Keratinocyte (primary cell): ENCODE measurements at regions not wholly inside any gene's neighbourhood (a gene's known extent, or its start where the extent isn't known, plus 50 kb on each side); places are given as distances from the start of the nearest gene placed in this dataset.

ENCODE experiments used
- EZH2 ChIP-seq: IDR thresholded peaks from one replicate; pipeline ENCODE4 v1.6.1; 2012; ENCODE audit warnings: inconsistent platforms, mild to moderate bottlenecking, low read length, moderate library complexity
- TF ChIP-seq, protein P1 (sequence below), 3 experiments: IDR thresholded peaks in 1 of 3; conservative IDR thresholded peaks in 1 of 3; optimal IDR thresholded peaks in 1 of 3; 2 replicates in 2 of 3; 3 replicates in 1 of 3; pipeline versions ENCODE3 to v1.5.1; 2011; ENCODE audit warnings: low read length in 3 of 3, mild to moderate bottlenecking in 3 of 3, moderate library complexity in 2 of 3, control low read depth in 1 of 3, inconsistent platforms in 1 of 3; ENCODE audit not compliant: insufficient read depth in 2 of 3; ENCODE audit errors: extremely low read depth in 1 of 3

DNA sequence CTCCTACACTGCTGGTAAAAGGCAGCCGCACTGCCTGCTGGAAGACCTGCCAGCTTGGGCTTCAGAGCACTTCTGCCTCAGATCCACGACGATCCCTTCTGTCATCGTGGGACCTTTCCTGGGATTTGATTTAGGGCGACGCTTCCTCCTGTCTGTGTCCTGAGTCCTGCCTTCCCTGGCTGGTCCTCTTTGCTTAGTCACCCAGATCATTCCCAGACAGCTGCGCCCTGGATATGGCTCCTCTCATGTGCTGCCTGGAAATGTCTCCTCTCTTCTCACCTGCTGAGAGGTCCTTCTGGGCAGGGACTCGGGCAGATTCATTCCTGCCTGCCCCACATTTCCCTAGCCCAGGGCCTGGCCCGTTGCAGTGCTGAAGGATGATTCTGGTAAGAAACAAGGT lies 72.4 kb upstream of the POU3F1 start:
- TF ChIP-seq, protein P1, sequence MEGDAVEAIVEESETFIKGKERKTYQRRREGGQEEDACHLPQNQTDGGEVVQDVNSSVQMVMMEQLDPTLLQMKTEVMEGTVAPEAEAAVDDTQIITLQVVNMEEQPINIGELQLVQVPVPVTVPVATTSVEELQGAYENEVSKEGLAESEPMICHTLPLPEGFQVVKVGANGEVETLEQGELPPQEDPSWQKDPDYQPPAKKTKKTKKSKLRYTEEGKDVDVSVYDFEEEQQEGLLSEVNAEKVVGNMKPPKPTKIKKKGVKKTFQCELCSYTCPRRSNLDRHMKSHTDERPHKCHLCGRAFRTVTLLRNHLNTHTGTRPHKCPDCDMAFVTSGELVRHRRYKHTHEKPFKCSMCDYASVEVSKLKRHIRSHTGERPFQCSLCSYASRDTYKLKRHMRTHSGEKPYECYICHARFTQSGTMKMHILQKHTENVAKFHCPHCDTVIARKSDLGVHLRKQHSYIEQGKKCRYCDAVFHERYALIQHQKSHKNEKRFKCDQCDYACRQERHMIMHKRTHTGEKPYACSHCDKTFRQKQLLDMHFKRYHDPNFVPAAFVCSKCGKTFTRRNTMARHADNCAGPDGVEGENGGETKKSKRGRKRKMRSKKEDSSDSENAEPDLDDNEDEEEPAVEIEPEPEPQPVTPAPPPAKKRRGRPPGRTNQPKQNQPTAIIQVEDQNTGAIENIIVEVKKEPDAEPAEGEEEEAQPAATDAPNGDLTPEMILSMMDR (optimal IDR thresholded peaks at IDR 0.05 in 1 of 3, IDR thresholded peaks at IDR 0.05 in 1 of 3, conservative IDR thresholded peaks at IDR 0.05 in 1 of 3; ENCODE audit: extremely low read depth in 1 of 3, insufficient read depth in 2 of 3, low read length in 3 of 3), result no peak
- no peak for TF ChIP-seq EZH2
